ENCODE measurements at regions not wholly inside any gene's neighbourhood (a gene's known extent, or its start where the extent isn't known, plus 50 kb on each side); places are given as distances from the start of the nearest gene placed in this dataset.
A peak's percentile ranks its signal among the peaks of the same experiment; 100 is the strongest.
"Not testable (repeated sequence)": the region's sequence is repeated elsewhere in the genome, so short reads cannot be mapped to it uniquely, and the experiment has no call there.

GRCh38 chr7:140283472-140283871 is 106.7 kb upstream of the KDM7A start:
- Mint-ChIP-seq H3K27me3 (peaks cover 0 to 2% of the 10 kb centered on the region in 2 donors), H3K4me3 (no peak overlapping the region), H3K4me1 (ENCODE audit: low read depth in 2 of 2) (peaks cover 0 to 5% of the 10 kb centered on the region in 2 donors), H3K9me3 (no peaks in the 10 kb centered on the region), H3K27ac (no peak overlapping the region), H3K36me3 (no peaks in the 10 kb centered on the region)
- DNase-seq (ENCODE audit: low spot score) (peak; percentile 45), ATAC-seq (no peak)

- H3K4me1 Mint-ChIP-seq (ENCODE audit: low read depth in 2 of 2), result peaks cover 0 to 5% of the 10 kb centered on the region in 2 donors
- no peak overlapping the region for H3K4me3 Mint-ChIP-seq
- no peak overlapping the region for H3K27ac Mint-ChIP-seq
- no peaks in the 10 kb centered on the region for H3K9me3 Mint-ChIP-seq
- H3K27me3 Mint-ChIP-seq, result peaks cover 0 to 2% of the 10 kb centered on the region in 2 donors
- no peaks in the 10 kb centered on the region for H3K36me3 Mint-ChIP-seq
- peak; percentile 26 for DNase-seq (ENCODE audit: low spot score)
- ATAC-seq, result no peak
Measured at GRCh38 chr7:140281960-140282359, 105.2 kb upstream of the KDM7A start.

GRCh38 chr7:140281255-140281654 is 104.5 kb upstream of the KDM7A start:
- Mint-ChIP-seq H3K4me1 (ENCODE audit: low read depth in 2 of 2) (peaks cover 0 to 5% of the 10 kb centered on the region in 2 donors), H3K27ac (no peak overlapping the region), H3K27me3 (peaks cover 0 to 2% of the 10 kb centered on the region in 2 donors), H3K36me3 (no peaks in the 10 kb centered on the region), H3K4me3 (no peak overlapping the region), H3K9me3 (no peaks in the 10 kb centered on the region)
- DNase-seq (ENCODE audit: low spot score) (peak; percentile 23), ATAC-seq (no peak)

- no peak for DNase-seq (ENCODE audit: low spot score)
- Mint-ChIP-seq H3K4me1 (ENCODE audit: low read depth in 2 of 2) (no peaks in the 10 kb centered on the region), H3K4me3 (no peak overlapping the region), H3K9me3 (no peaks in the 10 kb centered on the region), H3K36me3 (no peaks in the 10 kb centered on the region), H3K27me3 (peaks cover 0 to 7% of the 10 kb centered on the region in 2 donors), H3K27ac (peak overlapping the region in 1 of 2 donors; percentile 10)
- ATAC-seq, result no peak
Measured at GRCh38 chr7:140276001-140276400, 99.2 kb upstream of the KDM7A start.

GRCh38 chr7:140275069-140275965 is 98.5 kb upstream of the KDM7A start:
- Mint-ChIP-seq H3K27ac (peak overlapping the region in 1 of 2 donors; percentile 10), H3K9me3 (no peaks in the 10 kb centered on the region), H3K4me3 (no peak overlapping the region), H3K27me3 (peaks cover 0 to 7% of the 10 kb centered on the region in 2 donors), H3K36me3 (no peaks in the 10 kb centered on the region), H3K4me1 (ENCODE audit: low read depth in 2 of 2) (no peaks in the 10 kb centered on the region)
- ATAC-seq (no peak), DNase-seq (ENCODE audit: low spot score) (no peak)

GRCh38 chr7:140273417-140273816 is 96.6 kb upstream of the KDM7A start:
- peaks cover 0 to 6% of the 10 kb centered on the region in 2 donors for H3K27me3 Mint-ChIP-seq
- H3K9me3 Mint-ChIP-seq, result no peaks in the 10 kb centered on the region
- DNase-seq (ENCODE audit: low spot score) (peak; percentile 20), ATAC-seq (no peak)
- H3K4me3 Mint-ChIP-seq, result no peak overlapping the region
- H3K36me3 Mint-ChIP-seq, result no peaks in the 10 kb centered on the region
- peaks cover 6 to 7% of the 10 kb centered on the region in 2 donors for H3K4me1 Mint-ChIP-seq (ENCODE audit: low read depth in 2 of 2)
- H3K27ac Mint-ChIP-seq, result no peak overlapping the region

GRCh38 chr7:140271643-140271968 is 94.8 kb upstream of the KDM7A start:
- not testable (repeated sequence) for H3K4me3 Mint-ChIP-seq; H3K36me3 Mint-ChIP-seq; H3K27me3 Mint-ChIP-seq; H3K4me1 Mint-ChIP-seq (ENCODE audit: low read depth in 2 of 2); ATAC-seq; H3K9me3 Mint-ChIP-seq; H3K27ac Mint-ChIP-seq
- peak; percentile 51 for DNase-seq (ENCODE audit: low spot score)

GRCh38 chr7:140269004-140269638 is 92.3 kb upstream of the KDM7A start:
- Mint-ChIP-seq H3K27me3 (no peaks in the 10 kb centered on the region), H3K4me1 (ENCODE audit: low read depth in 2 of 2) (peaks cover 6 to 7% of the 10 kb centered on the region in 2 donors), H3K36me3 (no peaks in the 10 kb centered on the region), H3K27ac (no peak overlapping the region), H3K4me3 (no peak overlapping the region), H3K9me3 (no peaks in the 10 kb centered on the region)
- ATAC-seq, result peak in 1 of 2 donors; percentile 41
- no peak for DNase-seq (ENCODE audit: low spot score)

- DNase-seq (ENCODE audit: low spot score), result peak; percentile 37
- ATAC-seq, result no peak
- Mint-ChIP-seq H3K27ac (peak overlapping the region in 1 of 2 donors; percentile 12), H3K4me1 (ENCODE audit: low read depth in 2 of 2) (peaks cover 17 to 18% of the 10 kb centered on the region in 2 donors), H3K9me3 (no peaks in the 10 kb centered on the region), H3K36me3 (no peaks in the 10 kb centered on the region), H3K27me3 (no peaks in the 10 kb centered on the region), H3K4me3 (no peak overlapping the region)
Measured at GRCh38 chr7:140267381-140268226, 90.8 kb upstream of the KDM7A start.

GRCh38 chr7:140263277-140263676 is 86.5 kb upstream of the KDM7A start:
- peak overlapping the region; percentile 68 for H3K4me3 Mint-ChIP-seq
- peak; percentile 62 for DNase-seq (ENCODE audit: low spot score)
- H3K27ac Mint-ChIP-seq, result peak overlapping the region; percentile 77 to 86
- ATAC-seq, result peak; percentile 81 to 89
- H3K9me3 Mint-ChIP-seq, result no peaks in the 10 kb centered on the region
- H3K36me3 Mint-ChIP-seq, result no peaks in the 10 kb centered on the region
- H3K27me3 Mint-ChIP-seq, result no peaks in the 10 kb centered on the region
- peaks cover 15 to 20% of the 10 kb centered on the region in 2 donors for H3K4me1 Mint-ChIP-seq (ENCODE audit: low read depth in 2 of 2)

- H3K4me1 Mint-ChIP-seq (ENCODE audit: low read depth in 2 of 2), result peaks cover 15 to 20% of the 10 kb centered on the region in 2 donors
- H3K27ac Mint-ChIP-seq, result peak overlapping the region; percentile 77 to 86
- ATAC-seq, result peak; percentile 55 to 63
- no peaks in the 10 kb centered on the region for H3K27me3 Mint-ChIP-seq
- H3K36me3 Mint-ChIP-seq, result peaks cover 1% of the 10 kb centered on the region
- DNase-seq (ENCODE audit: low spot score), result peak; percentile 62
- H3K4me3 Mint-ChIP-seq, result peak overlapping the region; percentile 68
- no peaks in the 10 kb centered on the region for H3K9me3 Mint-ChIP-seq
Measured at GRCh38 chr7:140262242-140262903, 85.6 kb upstream of the KDM7A start.

- peaks cover 15 to 20% of the 10 kb centered on the region in 2 donors for H3K4me1 Mint-ChIP-seq (ENCODE audit: low read depth in 2 of 2)
- no peak overlapping the region for H3K27ac Mint-ChIP-seq
- ATAC-seq (no peak), DNase-seq (ENCODE audit: low spot score) (no peak)
- H3K36me3 Mint-ChIP-seq, result peaks cover 5% of the 10 kb centered on the region
- H3K4me3 Mint-ChIP-seq, result no peak overlapping the region
- no peaks in the 10 kb centered on the region for H3K27me3 Mint-ChIP-seq
- H3K9me3 Mint-ChIP-seq, result no peaks in the 10 kb centered on the region
Measured at GRCh38 chr7:140261522-140261921, 84.7 kb upstream of the KDM7A start.

- Mint-ChIP-seq H3K36me3 (peaks cover 5% of the 10 kb centered on the region), H3K27me3 (no peaks in the 10 kb centered on the region), H3K27ac (no peak overlapping the region), H3K9me3 (no peaks in the 10 kb centered on the region), H3K4me1 (ENCODE audit: low read depth in 2 of 2) (peaks cover 15 to 20% of the 10 kb centered on the region in 2 donors), H3K4me3 (no peak overlapping the region)
- DNase-seq (ENCODE audit: low spot score) (peak; percentile 31), ATAC-seq (no peak)
Measured at GRCh38 chr7:140261105-140261486, 84.3 kb upstream of the KDM7A start.

All from natural killer cell treated with Interleukin-12 subunit alpha and Interleukin-12 subunit beta and Interleukin-15 and Interleukin-18, amount 100 ng/mL, for 72 hours (primary cell).